ENCODE measurements at regions not wholly inside any gene's neighbourhood (a gene's known extent, or its start where the extent isn't known, plus 50 kb on each side); places are given as distances from the start of the nearest gene placed in this dataset.

- H3K4me3 ChIP-seq = no peak overlapping the region
- TF ChIP-seq, protein P1, sequence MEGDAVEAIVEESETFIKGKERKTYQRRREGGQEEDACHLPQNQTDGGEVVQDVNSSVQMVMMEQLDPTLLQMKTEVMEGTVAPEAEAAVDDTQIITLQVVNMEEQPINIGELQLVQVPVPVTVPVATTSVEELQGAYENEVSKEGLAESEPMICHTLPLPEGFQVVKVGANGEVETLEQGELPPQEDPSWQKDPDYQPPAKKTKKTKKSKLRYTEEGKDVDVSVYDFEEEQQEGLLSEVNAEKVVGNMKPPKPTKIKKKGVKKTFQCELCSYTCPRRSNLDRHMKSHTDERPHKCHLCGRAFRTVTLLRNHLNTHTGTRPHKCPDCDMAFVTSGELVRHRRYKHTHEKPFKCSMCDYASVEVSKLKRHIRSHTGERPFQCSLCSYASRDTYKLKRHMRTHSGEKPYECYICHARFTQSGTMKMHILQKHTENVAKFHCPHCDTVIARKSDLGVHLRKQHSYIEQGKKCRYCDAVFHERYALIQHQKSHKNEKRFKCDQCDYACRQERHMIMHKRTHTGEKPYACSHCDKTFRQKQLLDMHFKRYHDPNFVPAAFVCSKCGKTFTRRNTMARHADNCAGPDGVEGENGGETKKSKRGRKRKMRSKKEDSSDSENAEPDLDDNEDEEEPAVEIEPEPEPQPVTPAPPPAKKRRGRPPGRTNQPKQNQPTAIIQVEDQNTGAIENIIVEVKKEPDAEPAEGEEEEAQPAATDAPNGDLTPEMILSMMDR (IDR thresholded peaks at IDR 0.05) = no peak
- no peak for TF ChIP-seq POLR2A (IDR thresholded peaks at IDR 0.05)
- TF ChIP-seq EP300 (IDR thresholded peaks at IDR 0.05) = no peak
- H3K9me3 ChIP-seq = no peaks in the 10 kb centered on the region
- H3K4me1 ChIP-seq (ENCODE audit: insufficient read depth) = peaks cover 7% of the 10 kb centered on the region
- no peak overlapping the region for H3K27ac ChIP-seq
- 96 to 97% (median 97%) methylated on average over 35 to 36 of the region's 36 CpGs for WGBS, 3 donors
- H3K36me3 ChIP-seq = no peaks in the 10 kb centered on the region
- no peaks in the 10 kb centered on the region for H3K27me3 ChIP-seq
- intact Hi-C loops (cut with DNase I) = no loop called here
- DNase-seq = no peak
Measured at GRCh38 chr6:14915888-14916832, 329.7 kb upstream of the JARID2 start.

GRCh38 chr6:14917109-14917910, 328.6 kb upstream of the JARID2 start:
- TF ChIP-seq POLR2A (IDR thresholded peaks at IDR 0.05) (no peak), EP300 (IDR thresholded peaks at IDR 0.05) (no peak)
- TF ChIP-seq, protein P1 (IDR thresholded peaks at IDR 0.05) = no peak
- WGBS, 3 donors = 51 to 58% (median 56%) methylated on average over 12 of the region's 12 CpGs
- intact Hi-C loops (cut with DNase I) = no loop called here
- Histone ChIP-seq H3K27me3 (no peaks in the 10 kb centered on the region), H3K4me3 (no peak overlapping the region), H3K9me3 (no peaks in the 10 kb centered on the region), H3K36me3 (no peaks in the 10 kb centered on the region), H3K4me1 (ENCODE audit: insufficient read depth) (peaks cover 6% of the 10 kb centered on the region), H3K27ac (no peak overlapping the region)
- DNase-seq = no peak

- Histone ChIP-seq H3K9me3 (no peaks in the 10 kb centered on the region), H3K27ac (no peak overlapping the region), H3K27me3 (no peaks in the 10 kb centered on the region), H3K4me3 (no peak overlapping the region), H3K36me3 (no peaks in the 10 kb centered on the region), H3K4me1 (ENCODE audit: insufficient read depth) (peaks cover 2% of the 10 kb centered on the region)
- TF ChIP-seq EP300 (IDR thresholded peaks at IDR 0.05) (no peak), POLR2A (IDR thresholded peaks at IDR 0.05) (no peak)
- TF ChIP-seq, protein P1 (IDR thresholded peaks at IDR 0.05) = no peak
- DNase-seq = no peak
- WGBS, 3 donors = 92 to 98% (median 94%) methylated on average over 16 of the region's 16 CpGs
- intact Hi-C loops (cut with DNase I) = no loop called here
Measured at GRCh38 chr6:14918200-14918907, 327.5 kb upstream of the JARID2 start.

DNA sequence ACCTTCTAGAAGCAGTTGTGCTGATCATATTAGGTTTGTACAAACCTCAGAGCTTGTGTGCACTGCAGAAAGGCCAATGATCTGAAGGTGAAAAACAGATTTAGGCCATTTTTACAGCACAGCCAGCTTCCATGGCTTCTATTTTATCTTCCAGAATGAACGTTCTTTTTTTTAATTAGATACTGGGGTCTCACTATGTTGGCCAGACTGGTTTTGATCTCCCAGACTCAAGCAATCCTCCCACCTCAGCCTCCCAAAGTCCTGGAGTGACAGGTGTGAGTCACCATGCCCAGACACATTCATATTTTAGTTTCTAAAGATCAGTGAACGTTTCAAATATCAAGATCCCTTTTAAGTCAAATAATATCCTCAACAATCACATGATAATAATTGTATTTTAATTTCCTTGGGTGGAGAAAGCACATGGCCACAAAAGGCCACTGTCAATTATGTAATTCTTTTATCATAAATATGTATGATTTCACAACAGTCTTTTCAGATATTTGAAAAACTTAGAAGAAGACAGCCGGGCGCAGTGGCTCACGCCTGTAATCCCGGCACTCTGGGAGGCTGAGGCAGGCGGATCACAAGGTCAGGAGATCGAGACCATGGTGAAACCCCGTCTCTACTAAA, 326.7 kb upstream of the JARID2 start:
- intact Hi-C loops (cut with DNase I) = no loop called here

More for the DNA sequence above, 326.7 kb upstream of the JARID2 start:
- Histone ChIP-seq H3K9me3 (no peaks in the 10 kb centered on the region), H3K36me3 (no peaks in the 10 kb centered on the region), H3K4me1 (ENCODE audit: insufficient read depth) (peaks cover 2% of the 10 kb centered on the region), H3K4me3 (no peak overlapping the region), H3K27me3 (no peaks in the 10 kb centered on the region), H3K27ac (no peak overlapping the region)
- TF ChIP-seq EP300 (IDR thresholded peaks at IDR 0.05) (no peak), POLR2A (IDR thresholded peaks at IDR 0.05) (no peak)
- TF ChIP-seq, protein P1 (IDR thresholded peaks at IDR 0.05) = no peak
- WGBS, 3 donors = 85 to 87% (median 85%) methylated on average over 9 of the region's 9 CpGs
- no peak for DNase-seq
